ENCODE measurements at regions not wholly inside any gene's neighbourhood (a gene's known extent, or its start where the extent isn't known, plus 50 kb on each side); places are given as distances from the start of the nearest gene placed in this dataset.
"Not testable (repeated sequence)": the region's sequence is repeated elsewhere in the genome, so short reads cannot be mapped to it uniquely, and the experiment has no call there.

- H3K36me3 Mint-ChIP-seq, result no peaks in the 10 kb centered on the region
- H3K4me1 Mint-ChIP-seq, result no peaks in the 10 kb centered on the region
- H3K27ac Mint-ChIP-seq, result no peak overlapping the region
- no peak for TF ChIP-seq CTCF (IDR thresholded peaks at IDR 0.05; ENCODE audit: unreplicated experiment)
- DNase-seq (ENCODE audit: low spot score in 2 of 2, unreplicated experiment in 2 of 2), result no peak
- H3K9me3 Mint-ChIP-seq, result peaks cover 30% of the 10 kb centered on the region
- H3K27me3 Mint-ChIP-seq (ENCODE audit: low read depth), result no peaks in the 10 kb centered on the region
- H3K4me3 Mint-ChIP-seq, result no peak overlapping the region
These were observed 261.4 kb upstream of the TECRL start for GRCh38 chr4:64670647-64671046.

GRCh38 chr4:64643841-64644240, 234.6 kb upstream of the TECRL start:
- no peaks in the 10 kb centered on the region for H3K27me3 Mint-ChIP-seq (ENCODE audit: low read depth)
- H3K27ac Mint-ChIP-seq, result no peak overlapping the region
- no peaks in the 10 kb centered on the region for H3K36me3 Mint-ChIP-seq
- no peak for TF ChIP-seq CTCF (IDR thresholded peaks at IDR 0.05; ENCODE audit: unreplicated experiment)
- H3K9me3 Mint-ChIP-seq, result peaks cover 12% of the 10 kb centered on the region
- H3K4me1 Mint-ChIP-seq, result no peaks in the 10 kb centered on the region
- H3K4me3 Mint-ChIP-seq, result no peak overlapping the region
- DNase-seq (ENCODE audit: low spot score in 2 of 2, unreplicated experiment in 2 of 2), result no peak

GRCh38 chr4:64642936-64643335, 233.7 kb upstream of the TECRL start:
- Mint-ChIP-seq H3K36me3 (no peaks in the 10 kb centered on the region), H3K27ac (no peak overlapping the region), H3K4me3 (no peak overlapping the region), H3K4me1 (no peaks in the 10 kb centered on the region), H3K27me3 (ENCODE audit: low read depth) (no peaks in the 10 kb centered on the region), H3K9me3 (peaks cover 12% of the 10 kb centered on the region)
- DNase-seq (ENCODE audit: low spot score in 2 of 2, unreplicated experiment in 2 of 2), result no peak
- no peak for TF ChIP-seq CTCF (IDR thresholded peaks at IDR 0.05; ENCODE audit: unreplicated experiment)

GRCh38 chr4:64640402-64640801, 231.2 kb upstream of the TECRL start:
- H3K27me3 Mint-ChIP-seq (ENCODE audit: low read depth), result not testable (repeated sequence)

GRCh38 chr4:64625438-64625837, 216.2 kb upstream of the TECRL start:
- no peak for DNase-seq (ENCODE audit: low spot score in 2 of 2, unreplicated experiment in 2 of 2)
- H3K27ac Mint-ChIP-seq, result no peak overlapping the region
- no peaks in the 10 kb centered on the region for H3K4me1 Mint-ChIP-seq
- H3K9me3 Mint-ChIP-seq, result no peaks in the 10 kb centered on the region
- no peaks in the 10 kb centered on the region for H3K36me3 Mint-ChIP-seq
- no peaks in the 10 kb centered on the region for H3K27me3 Mint-ChIP-seq (ENCODE audit: low read depth)
- no peak overlapping the region for H3K4me3 Mint-ChIP-seq
- no peak for TF ChIP-seq CTCF (IDR thresholded peaks at IDR 0.05; ENCODE audit: unreplicated experiment)

More at GRCh38 chr4:64640402-64640801, 231.2 kb upstream of the TECRL start:
- not testable (repeated sequence) for DNase-seq (ENCODE audit: low spot score in 2 of 2, unreplicated experiment in 2 of 2); H3K4me1 Mint-ChIP-seq; H3K4me3 Mint-ChIP-seq; H3K27ac Mint-ChIP-seq; H3K36me3 Mint-ChIP-seq; H3K9me3 Mint-ChIP-seq

GRCh38 chr4:64617800-64618199, 208.6 kb upstream of the TECRL start:
- no peaks in the 10 kb centered on the region for H3K9me3 Mint-ChIP-seq
- H3K36me3 Mint-ChIP-seq, result no peaks in the 10 kb centered on the region
- H3K27me3 Mint-ChIP-seq (ENCODE audit: low read depth), result no peaks in the 10 kb centered on the region
- H3K4me1 Mint-ChIP-seq, result no peaks in the 10 kb centered on the region
- no peak for DNase-seq (ENCODE audit: low spot score in 2 of 2, unreplicated experiment in 2 of 2)
- no peak overlapping the region for H3K27ac Mint-ChIP-seq
- H3K4me3 Mint-ChIP-seq, result no peak overlapping the region
- TF ChIP-seq CTCF (IDR thresholded peaks at IDR 0.05; ENCODE audit: unreplicated experiment), result no peak
